Testis (tissue), 2 donors: ENCODE measurements at regions not wholly inside any gene's neighbourhood (a gene's known extent, or its start where the extent isn't known, plus 50 kb on each side); places are given as distances from the start of the nearest gene placed in this dataset.

Source experiments
- DNase-seq: peaks from one replicate; pipeline ENCODE4 v3.0.0-alpha.2; 2019
- H3K27ac ChIP-seq, 2 donors: fragments of 200-600 bp; sonication (generic); one replicate each; pipeline ENCODE4 v1.5.1; 2019
- H3K27me3 ChIP-seq: fragments of 200-600 bp; sonication (generic); one replicate; pipeline ENCODE4 v1.5.1; 2019
- H3K36me3 ChIP-seq: fragments of 200-600 bp; sonication (generic); one replicate; pipeline ENCODE4 v1.5.1; 2017; ENCODE audit warnings: low read depth; ENCODE audit errors: missing control alignments
- H3K4me1 ChIP-seq: fragments of 200-600 bp; sonication (generic); one replicate; pipeline ENCODE4 v1.5.1; 2019
- H3K4me3 ChIP-seq, 2 donors: fragments of 200-600 bp; sonication (generic); one replicate each; pipeline ENCODE4 v1.5.1; 2017 to 2019
- H3K9me3 ChIP-seq: fragments of 200-600 bp; sonication (generic); one replicate; pipeline ENCODE4 v1.5.1; 2017
- CTCF ChIP-seq, 3 experiments: fragments of 450-650 bp in 2 of 3; fragments of 200-600 bp in 1 of 3; sonication (generic) in 1 of 3; IDR thresholded peaks; one replicate each; pipeline ENCODE4 v1.5.1; 2016 to 2019; ENCODE audit warnings: antibody characterized with exemption in 3 of 3, mild to moderate bottlenecking in 2 of 3, moderate library complexity in 1 of 3
- POLR2A ChIP-seq: fragments of 450-650 bp; IDR thresholded peaks from one replicate; pipeline ENCODE4 v1.6.1; 2017; ENCODE audit warnings: antibody characterized with exemption, mild to moderate bottlenecking, moderate library complexity
- WGBS, 2 donors: methylation state at CpG; one replicate each; pipeline ENCODE4 v1.1.5; 2018; 5-methylcytosine and 5-hydroxymethylcytosine counted together
- intact Hi-C: fragments of 100-400 bp; cut with DNase I; formaldehyde crosslinking; loops from one replicate; pipeline ENCODE4 v1.15.1; 2023; ENCODE audit warnings: low total_unique reads

- H3K4me1 ChIP-seq = no peaks in the 10 kb centered on the region
- TF ChIP-seq POLR2A (no peak), CTCF (IDR thresholded peaks at IDR 0.05) (no peak)
- 82 to 85% methylated on average over 8 of the region's 8 CpGs for WGBS, 2 donors
- H3K9me3 ChIP-seq = no peaks in the 10 kb centered on the region
- no peaks in the 10 kb centered on the region for H3K27me3 ChIP-seq
- DNase-seq = no peak
- intact Hi-C loops = no loop called here
- H3K27ac ChIP-seq = no peak overlapping the region
- no peak overlapping the region for H3K4me3 ChIP-seq
- H3K36me3 ChIP-seq = no peaks in the 10 kb centered on the region
These were observed 289.0 kb downstream of the BCL11B start for GRCh38 chr14:98982986-98983385.

GRCh38 chr14:98984027-98984718 lies 287.8 kb downstream of the BCL11B start:
- intact Hi-C loops = no loop called here
- no peak overlapping the region for H3K4me3 ChIP-seq
- no peaks in the 10 kb centered on the region for H3K36me3 ChIP-seq
- no peaks in the 10 kb centered on the region for H3K9me3 ChIP-seq
- WGBS, 2 donors = 83 to 90% methylated on average over 7 to 11 of the region's 11 CpGs
- no peak overlapping the region for H3K27ac ChIP-seq
- no peaks in the 10 kb centered on the region for H3K27me3 ChIP-seq
- H3K4me1 ChIP-seq = no peaks in the 10 kb centered on the region
- DNase-seq = no peak
- TF ChIP-seq CTCF (IDR thresholded peaks at IDR 0.05) = no peak
- TF ChIP-seq POLR2A = no peak

- DNase-seq = no peak
- H3K4me1 ChIP-seq = no peaks in the 10 kb centered on the region
- H3K36me3 ChIP-seq = no peaks in the 10 kb centered on the region
- intact Hi-C loops = no loop called here
- no peaks in the 10 kb centered on the region for H3K9me3 ChIP-seq
- no peak overlapping the region for H3K27ac ChIP-seq
- H3K4me3 ChIP-seq = no peak overlapping the region
- TF ChIP-seq POLR2A (no peak), CTCF (IDR thresholded peaks at IDR 0.05) (no peak)
- no peaks in the 10 kb centered on the region for H3K27me3 ChIP-seq
- WGBS, 2 donors = 91 to 95% methylated on average over 2 to 7 of the region's 7 CpGs
These were observed 287.3 kb downstream of the BCL11B start for GRCh38 chr14:98984719-98985041.

GRCh38 chr14:98993818-98994217 lies 278.2 kb downstream of the BCL11B start:
- WGBS, 2 donors = 88 to 93% methylated on average over 1 of the region's 1 CpG
- Histone ChIP-seq H3K27me3 (no peaks in the 10 kb centered on the region), H3K4me1 (no peaks in the 10 kb centered on the region), H3K36me3 (no peaks in the 10 kb centered on the region), H3K4me3 (no peak overlapping the region), H3K27ac (no peak overlapping the region), H3K9me3 (no peaks in the 10 kb centered on the region)
- no peak for DNase-seq
- intact Hi-C loops = no loop called here
- TF ChIP-seq POLR2A = no peak
- TF ChIP-seq CTCF (IDR thresholded peaks at IDR 0.05) = no peak

- Histone ChIP-seq H3K4me3 (no peak overlapping the region), H3K4me1 (no peaks in the 10 kb centered on the region), H3K9me3 (no peaks in the 10 kb centered on the region), H3K27me3 (no peaks in the 10 kb centered on the region), H3K27ac (no peak overlapping the region), H3K36me3 (no peaks in the 10 kb centered on the region)
- no peak for TF ChIP-seq CTCF (IDR thresholded peaks at IDR 0.05)
- TF ChIP-seq POLR2A = no peak
- intact Hi-C loops = no loop called here
- no peak for DNase-seq
- 93 to 94% methylated on average over 3 of the region's 3 CpGs for WGBS, 2 donors
These were observed 277.4 kb downstream of the BCL11B start for GRCh38 chr14:98994561-98994960.
